GM12878 (cell line): ENCODE measurements at regions not wholly inside any gene's neighbourhood (a gene's known extent, or its start where the extent isn't known, plus 50 kb on each side); places are given as distances from the start of the nearest gene placed in this dataset.

ENCODE experiments used
- ATAC-seq: fragments of 200-7000 bp; cut with Tn5 transposase; 3 replicates; pipeline ENCODE4 v1.9.1; 2020; ENCODE audit warnings: mild to moderate bottlenecking, moderate library complexity
- BruUV-seq: library from RNA; stranded (reverse); fragments of 400-500 nt; replicated peaks from 2 replicates; lab custom pipeline; 2021; lab: Mats Ljungman, UMichigan
- CTCF ChIA-PET: fragments of 300-600 bp; sonication (Branson Sonifier 250); formaldehyde crosslinking; extraction: SDS; loops from one replicate; lab custom pipeline; 2021; ENCODE audit warnings: inconsistent platforms; lab: Yijun Ruan, JAX
- POLR2A ChIA-PET: fragments of 350-600 bp; formaldehyde crosslinking; extraction: SDS; loops from one replicate; lab custom pipeline; 2021; ENCODE audit warnings: inconsistent platforms; lab: Charles Lee
- RAD21 ChIA-PET: fragments of 300-600 bp; sonication (Branson Sonifier 250); formaldehyde crosslinking; loops from one replicate; lab custom pipeline; 2023; ENCODE audit warnings: antibody characterized with exemption; ENCODE audit not compliant: unreplicated experiment; lab: Charles Lee
- SMC1A ChIA-PET: fragments of 300-600 bp; sonication (Branson Sonifier 250); formaldehyde crosslinking; loops from one replicate; lab custom pipeline; 2023; ENCODE audit not compliant: unreplicated experiment, uncharacterized antibody; lab: Charles Lee
- DNase-seq: peaks from one replicate; pipeline ENCODE4 v3.0.0-alpha.2; 2011; ENCODE audit warnings: low read depth, low spot score
- FAIRE-seq: peaks from 3 replicates; lab custom pipeline; 2011; peaks lifted over from hg19 to GRCh38; lab: Jason Lieb, UNC
- H2AFZ ChIP-seq: 2 replicates; pipeline ENCODE4 v1.6.0; 2011; ENCODE audit warnings: low read depth, low read length, control low read depth; ENCODE audit not compliant: control insufficient read depth
- H3K27ac ChIP-seq: 2 replicates; pipeline ENCODE4 v1.5.1; 2011; ENCODE audit warnings: control low read depth; ENCODE audit not compliant: control insufficient read depth, insufficient read depth
- H3K27me3 ChIP-seq, 2 experiments: replicated peaks in 1 of 2; 2 replicates each; pipeline versions ENCODE4 v1.6.0 to v1.6.1; 2011; ENCODE audit warnings: low read length in 1 of 2; ENCODE audit not compliant: control insufficient read depth in 2 of 2, insufficient read depth in 2 of 2
- H3K36me3 ChIP-seq, 2 experiments: 2 replicates each; pipeline ENCODE4 v1.5.1; 2011; ENCODE audit warnings: low read length in 1 of 2; ENCODE audit not compliant: control insufficient read depth in 2 of 2, insufficient read depth in 2 of 2
- H3K4me1 ChIP-seq: 2 replicates; pipeline ENCODE4 v1.6.1; 2011; ENCODE audit warnings: mild to moderate bottlenecking, low read length, moderate library complexity, mixed read lengths; ENCODE audit not compliant: control insufficient read depth, insufficient read depth
- H3K4me2 ChIP-seq: 2 replicates; pipeline ENCODE4 v1.6.0; 2011; ENCODE audit warnings: control low read depth; ENCODE audit not compliant: control insufficient read depth, insufficient read depth
- H3K4me3 ChIP-seq: fragments of 200-600 bp; sonication (generic); 2 replicates; pipeline ENCODE4 v1.5.1; 2016
- H3K79me2 ChIP-seq: 2 replicates; pipeline ENCODE4 v1.6.0; 2011; ENCODE audit warnings: low read length; ENCODE audit not compliant: control insufficient read depth, insufficient read depth
- H3K9ac ChIP-seq: 2 replicates; pipeline ENCODE4 v1.8.0; 2011; ENCODE audit warnings: low read length, control low read depth, mixed read lengths; ENCODE audit not compliant: control insufficient read depth, insufficient read depth
- H3K9me3 ChIP-seq: replicated peaks from 3 replicates; pipeline ENCODE4 v1.5.1; 2011; ENCODE audit warnings: mild to moderate bottlenecking, low read length; ENCODE audit not compliant: control insufficient read depth, insufficient read depth
- H4K20me1 ChIP-seq: 2 replicates; pipeline ENCODE4 v1.6.0; 2011; ENCODE audit not compliant: control insufficient read depth, insufficient read depth
- ASH2L ChIP-seq: fragments of 300-600, 200-600 bp; sonication (generic); IDR thresholded peaks from 2 replicates; pipeline ENCODE4 v1.6.1; 2017; ENCODE audit warnings: low read depth, mild to moderate bottlenecking, borderline replicate concordance
- ATF7 ChIP-seq: fragments of 450-650 bp; IDR thresholded peaks from 2 replicates; pipeline ENCODE4 v1.6.1; 2016; ENCODE audit warnings: low read depth, mild to moderate bottlenecking
- BMI1 ChIP-seq: fragments of 450-650 bp; IDR thresholded peaks from 2 replicates; pipeline ENCODE4 v1.6.1; 2016; ENCODE audit warnings: mild to moderate bottlenecking, moderate library complexity, borderline replicate concordance
- EP300 ChIP-seq, 2 experiments: fragments of 150-350 bp in 1 of 2; IDR thresholded peaks; 2 replicates each; pipeline ENCODE4 v1.6.1; 2011 to 2012; ENCODE audit warnings: low read depth in 2 of 2, low read length in 2 of 2, borderline replicate concordance in 1 of 2, improper control_type of control experiment in 1 of 2, inconsistent platforms in 1 of 2; ENCODE audit not compliant: control insufficient read depth in 1 of 2
- FOS ChIP-seq: IDR thresholded peaks from 3 replicates; pipeline ENCODE4 v1.6.1; 2011; ENCODE audit warnings: borderline replicate concordance; ENCODE audit not compliant: insufficient read length; ENCODE audit errors: extremely low read depth
- GABPA ChIP-seq: IDR thresholded peaks from 2 replicates; pipeline ENCODE4 v1.6.1; 2014; ENCODE audit warnings: antibody characterized with exemption, low read depth, mild to moderate bottlenecking, inconsistent platforms
- HDGF ChIP-seq: fragments of 450-650 bp; IDR thresholded peaks from 2 replicates; pipeline ENCODE4 v1.6.1; 2016; ENCODE audit warnings: antibody characterized with exemption
- PKNOX1 ChIP-seq: fragments of 450-650 bp; IDR thresholded peaks from 2 replicates; pipeline ENCODE4 v1.6.1; 2016; ENCODE audit warnings: mild to moderate bottlenecking
- SPI1 ChIP-seq: IDR thresholded peaks from 2 replicates; pipeline ENCODE4 v1.6.1; 2011; ENCODE audit warnings: low read depth, mild to moderate bottlenecking, low read length, moderate library complexity, borderline replicate concordance; ENCODE audit not compliant: insufficient read depth
- STAT3 ChIP-seq: IDR thresholded peaks from 2 replicates; pipeline ENCODE4 v1.6.1; 2011; ENCODE audit warnings: low read depth, low read length, improper control_type of control experiment
- TAF1 ChIP-seq: IDR thresholded peaks from 2 replicates; pipeline ENCODE4 v1.6.1; 2011; ENCODE audit warnings: mild to moderate bottlenecking, low read depth, low read length, borderline replicate concordance
- TCF7 ChIP-seq: IDR thresholded peaks from 2 replicates; pipeline ENCODE4 v1.6.1; 2014; ENCODE audit warnings: antibody characterized with exemption, borderline replicate concordance
- ZSCAN29 ChIP-seq: fragments of 450-650 bp; IDR thresholded peaks from 2 replicates; pipeline ENCODE4 v1.6.1; 2017; ENCODE audit warnings: mild to moderate bottlenecking, moderate library complexity
- in situ Hi-C: fragments of 300-500 bp; cut with MboI; formaldehyde crosslinking; loops from 9 replicates; pipeline ENCODE4 v1.14.3; 2018; ENCODE audit warnings: mixed read lengths
- intact Hi-C: fragments of 100-400 bp; cut with micrococcal nuclease; formaldehyde crosslinking; loops from one replicate; pipeline ENCODE4 v1.14.2; 2022; ENCODE audit not compliant: unreplicated experiment
- TF ChIP-seq, protein P1 (sequence below): fragments of 450-650 bp; IDR thresholded peaks from 2 replicates; pipeline ENCODE4 v1.6.1; 2017; ENCODE audit warnings: mild to moderate bottlenecking, moderate library complexity
- TF ChIP-seq, protein P2 (sequence below): fragments of 450-650 bp; IDR thresholded peaks from 2 replicates; pipeline ENCODE4 v1.6.1; 2017; ENCODE audit warnings: mild to moderate bottlenecking, low read depth, inconsistent platforms; ENCODE audit not compliant: poor library complexity, severe bottlenecking

GRCh38 chr1:213676736-213677135, 311.0 kb upstream of the PROX1 start (continued):
- TF ChIP-seq EP300 (IDR thresholded peaks at IDR 0.05; ENCODE audit: borderline replicate concordance in 1 of 2, control insufficient read depth in 1 of 2, low read depth in 2 of 2, low read length in 2 of 2): no peak
- TF ChIP-seq GABPA: no peak
- TF ChIP-seq ASH2L: no peak
- TF ChIP-seq SPI1: no peak
- TF ChIP-seq TAF1: no peak
- TF ChIP-seq PKNOX1: no peak
- no peak for TF ChIP-seq STAT3

DNA sequence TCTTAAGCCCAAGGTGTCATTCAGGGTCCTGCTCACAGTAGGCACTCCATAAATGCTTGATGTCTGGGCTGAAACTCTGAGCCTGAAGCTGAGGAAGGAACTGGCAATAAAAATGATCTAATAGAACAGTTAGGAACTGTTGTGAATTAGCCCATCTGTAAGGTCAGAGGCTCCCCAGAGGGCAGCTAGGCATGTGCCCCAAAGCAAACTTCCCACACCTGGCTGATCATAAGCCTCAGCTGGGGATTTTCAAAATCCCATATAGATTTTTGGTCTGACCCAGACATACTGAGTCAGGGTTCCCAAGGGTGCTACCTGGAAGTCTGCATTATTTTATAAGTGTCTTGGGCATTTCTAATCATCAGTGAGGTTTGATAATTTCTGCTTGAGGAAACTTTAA, 309.4 kb upstream of the PROX1 start:
- ChIA-PET RAD21 (no interaction called here), CTCF (no interaction called here), SMC1A (no interaction called here), POLR2A (no interaction called here)
- Histone ChIP-seq H3K9me3 (no peaks in the 10 kb centered on the region), H3K27me3 (no peaks in the 10 kb centered on the region; a peak in 1 of 4 replicates), H3K27ac (no peak overlapping the region), H2AFZ (no peak overlapping the region), H3K4me2 (no peak overlapping the region), H3K9ac (no peak overlapping the region), H3K79me2 (no peaks in the 10 kb centered on the region), H4K20me1 (no peaks in the 10 kb centered on the region), H3K36me3 (no peaks in the 10 kb centered on the region), H3K4me1 (no peaks in the 10 kb centered on the region), H3K4me3 (no peak overlapping the region)
- no TSS peak for BruUV-seq
- no peak for TF ChIP-seq TCF7
- no peak for TF ChIP-seq GABPA
- TF ChIP-seq ATF7: no peak
- TF ChIP-seq, protein P1, sequence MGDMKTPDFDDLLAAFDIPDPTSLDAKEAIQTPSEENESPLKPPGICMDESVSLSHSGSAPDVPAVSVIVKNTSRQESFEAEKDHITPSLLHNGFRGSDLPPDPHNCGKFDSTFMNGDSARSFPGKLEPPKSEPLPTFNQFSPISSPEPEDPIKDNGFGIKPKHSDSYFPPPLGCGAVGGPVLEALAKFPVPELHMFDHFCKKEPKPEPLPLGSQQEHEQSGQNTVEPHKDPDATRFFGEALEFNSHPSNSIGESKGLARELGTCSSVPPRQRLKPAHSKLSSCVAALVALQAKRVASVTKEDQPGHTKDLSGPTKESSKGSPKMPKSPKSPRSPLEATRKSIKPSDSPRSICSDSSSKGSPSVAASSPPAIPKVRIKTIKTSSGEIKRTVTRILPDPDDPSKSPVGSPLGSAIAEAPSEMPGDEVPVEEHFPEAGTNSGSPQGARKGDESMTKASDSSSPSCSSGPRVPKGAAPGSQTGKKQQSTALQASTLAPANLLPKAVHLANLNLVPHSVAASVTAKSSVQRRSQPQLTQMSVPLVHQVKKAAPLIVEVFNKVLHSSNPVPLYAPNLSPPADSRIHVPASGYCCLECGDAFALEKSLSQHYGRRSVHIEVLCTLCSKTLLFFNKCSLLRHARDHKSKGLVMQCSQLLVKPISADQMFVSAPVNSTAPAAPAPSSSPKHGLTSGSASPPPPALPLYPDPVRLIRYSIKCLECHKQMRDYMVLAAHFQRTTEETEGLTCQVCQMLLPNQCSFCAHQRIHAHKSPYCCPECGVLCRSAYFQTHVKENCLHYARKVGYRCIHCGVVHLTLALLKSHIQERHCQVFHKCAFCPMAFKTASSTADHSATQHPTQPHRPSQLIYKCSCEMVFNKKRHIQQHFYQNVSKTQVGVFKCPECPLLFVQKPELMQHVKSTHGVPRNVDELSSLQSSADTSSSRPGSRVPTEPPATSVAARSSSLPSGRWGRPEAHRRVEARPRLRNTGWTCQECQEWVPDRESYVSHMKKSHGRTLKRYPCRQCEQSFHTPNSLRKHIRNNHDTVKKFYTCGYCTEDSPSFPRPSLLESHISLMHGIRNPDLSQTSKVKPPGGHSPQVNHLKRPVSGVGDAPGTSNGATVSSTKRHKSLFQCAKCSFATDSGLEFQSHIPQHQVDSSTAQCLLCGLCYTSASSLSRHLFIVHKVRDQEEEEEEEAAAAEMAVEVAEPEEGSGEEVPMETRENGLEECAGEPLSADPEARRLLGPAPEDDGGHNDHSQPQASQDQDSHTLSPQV: no peak
- TF ChIP-seq ZSCAN29: no peak
- TF ChIP-seq, protein P2, sequence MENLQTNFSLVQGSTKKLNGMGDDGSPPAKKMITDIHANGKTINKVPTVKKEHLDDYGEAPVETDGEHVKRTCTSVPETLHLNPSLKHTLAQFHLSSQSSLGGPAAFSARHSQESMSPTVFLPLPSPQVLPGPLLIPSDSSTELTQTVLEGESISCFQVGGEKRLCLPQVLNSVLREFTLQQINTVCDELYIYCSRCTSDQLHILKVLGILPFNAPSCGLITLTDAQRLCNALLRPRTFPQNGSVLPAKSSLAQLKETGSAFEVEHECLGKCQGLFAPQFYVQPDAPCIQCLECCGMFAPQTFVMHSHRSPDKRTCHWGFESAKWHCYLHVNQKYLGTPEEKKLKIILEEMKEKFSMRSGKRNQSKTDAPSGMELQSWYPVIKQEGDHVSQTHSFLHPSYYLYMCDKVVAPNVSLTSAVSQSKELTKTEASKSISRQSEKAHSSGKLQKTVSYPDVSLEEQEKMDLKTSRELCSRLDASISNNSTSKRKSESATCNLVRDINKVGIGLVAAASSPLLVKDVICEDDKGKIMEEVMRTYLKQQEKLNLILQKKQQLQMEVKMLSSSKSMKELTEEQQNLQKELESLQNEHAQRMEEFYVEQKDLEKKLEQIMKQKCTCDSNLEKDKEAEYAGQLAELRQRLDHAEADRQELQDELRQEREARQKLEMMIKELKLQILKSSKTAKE: no peak
- TF ChIP-seq BMI1: no peak
- no peak for TF ChIP-seq FOS
- no peak for TF ChIP-seq HDGF
- in situ Hi-C loops: no loop called here
- no peak for ATAC-seq
- intact Hi-C loops: no loop called here
- no peak for FAIRE-seq
- no peak for DNase-seq
